HK-2 (cell line): ENCODE measurements at regions not wholly inside any gene's neighbourhood (a gene's known extent, or its start where the extent isn't known, plus 50 kb on each side); places are given as distances from the start of the nearest gene placed in this dataset.
"Not testable (repeated sequence)": the region's sequence is repeated elsewhere in the genome, so short reads cannot be mapped to it uniquely, and the experiment has no call there.

Experiments
- DNase-seq: peaks from one replicate; pipeline ENCODE4 v3.0.0-alpha.2; 2018; ENCODE audit not compliant: unreplicated experiment

GRCh38 chr10:23493711-23494110, 54.8 kb downstream of the OTUD1 start:
- no peak for DNase-seq

GRCh38 chr10:23496727-23497126, 57.9 kb downstream of the OTUD1 start:
- DNase-seq: no peak

DNA sequence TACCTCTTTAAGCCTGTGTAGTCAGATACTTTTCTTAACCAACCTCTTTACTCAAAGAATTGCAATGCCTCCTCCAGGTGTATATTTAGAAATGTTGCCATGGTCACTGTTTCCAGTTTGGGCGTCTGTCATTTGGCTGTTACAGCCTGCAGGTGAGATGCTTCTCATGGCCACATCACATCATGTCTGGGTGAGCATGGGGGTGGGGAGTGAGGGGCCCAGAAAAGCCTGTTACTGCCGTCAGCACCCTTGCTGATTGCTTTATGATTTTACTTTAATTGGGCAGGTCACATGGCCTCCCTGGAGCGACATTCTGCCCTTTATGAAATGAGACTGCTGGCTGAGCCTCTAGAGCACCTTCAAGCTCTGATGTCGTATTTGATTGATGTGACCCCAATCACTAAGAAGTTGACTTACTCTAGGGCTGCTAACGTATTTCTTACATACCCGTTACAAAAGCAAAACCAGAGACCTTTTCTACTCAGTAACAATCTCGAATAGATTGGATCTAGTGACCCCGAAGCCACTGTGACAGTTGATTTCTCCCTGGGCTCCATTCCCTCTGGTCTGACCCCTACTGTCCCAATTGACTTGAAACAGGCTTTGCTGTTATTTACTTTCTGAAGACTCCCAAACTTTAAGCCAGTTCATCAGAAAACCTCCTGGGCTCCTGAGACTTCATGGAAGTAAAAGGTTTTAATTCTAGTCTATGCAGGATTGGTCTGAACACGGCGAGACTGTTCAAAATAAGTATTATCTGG, 60.7 kb downstream of the OTUD1 start:
- DNase-seq: no peak

DNA sequence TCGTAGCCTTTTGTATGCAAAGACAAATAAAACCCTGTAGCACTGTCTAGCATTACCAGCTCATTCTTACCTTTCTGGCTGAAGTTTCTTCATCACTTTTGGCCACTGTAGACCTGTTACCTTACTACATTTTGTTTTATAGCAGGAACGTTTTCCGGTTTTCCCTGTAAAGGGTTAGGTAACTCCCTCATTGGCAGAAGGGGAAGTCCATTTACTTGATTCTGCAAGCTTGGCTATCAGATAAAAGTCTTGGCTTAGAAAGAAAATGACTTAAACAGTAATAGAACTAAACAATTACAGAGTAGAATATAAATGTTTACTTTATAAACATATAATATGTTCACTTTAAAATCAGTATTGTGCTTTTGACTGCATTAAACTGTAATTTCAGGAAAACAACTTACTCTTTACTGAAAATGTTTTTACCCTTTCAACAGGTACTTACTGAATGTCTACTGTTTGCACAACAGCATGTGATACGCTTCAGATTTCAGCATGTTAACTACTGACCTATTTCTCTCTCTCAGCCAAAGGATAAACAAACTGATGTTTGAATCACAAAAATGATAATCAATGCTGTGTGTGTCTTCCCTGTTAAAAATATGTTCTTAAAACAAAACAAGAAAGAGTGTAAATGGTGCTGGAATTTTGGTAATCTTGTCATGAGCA, 67.1 kb downstream of the OTUD1 start:
- DNase-seq: no peak

GRCh38 chr10:23512355-23513058, 73.6 kb downstream of the OTUD1 start:
- DNase-seq: peak; percentile 9

DNA sequence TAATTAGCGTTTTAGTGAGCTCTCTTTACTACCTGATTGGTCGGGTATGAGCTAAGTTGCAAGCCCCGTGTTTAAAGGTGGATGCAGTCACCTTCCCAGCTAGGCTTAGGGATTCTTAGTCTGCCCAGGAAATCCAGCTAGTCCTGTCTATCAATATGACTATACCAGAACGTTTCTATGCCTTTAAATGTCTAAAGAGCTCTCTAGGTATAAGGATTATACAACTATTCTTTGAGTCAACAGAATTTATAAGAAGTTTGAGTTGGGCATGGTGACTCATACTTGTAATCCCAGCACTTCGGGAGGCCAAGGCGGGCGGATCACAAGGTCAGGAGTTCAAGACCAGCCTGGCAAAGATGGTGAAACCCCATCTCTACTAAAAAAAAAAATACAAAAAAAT, 74.7 kb downstream of the OTUD1 start:
- not testable (repeated sequence) for DNase-seq

- no peak for DNase-seq
Measured at GRCh38 chr10:23514321-23514720, 75.4 kb downstream of the OTUD1 start.

- no peak for DNase-seq
Measured at GRCh38 chr10:23516530-23516929, 77.7 kb downstream of the OTUD1 start.

- DNase-seq: no peak
Measured at GRCh38 chr10:23517155-23517554, 78.3 kb downstream of the OTUD1 start.

GRCh38 chr10:23521735-23522134, 82.9 kb downstream of the OTUD1 start:
- DNase-seq: no peak

DNA sequence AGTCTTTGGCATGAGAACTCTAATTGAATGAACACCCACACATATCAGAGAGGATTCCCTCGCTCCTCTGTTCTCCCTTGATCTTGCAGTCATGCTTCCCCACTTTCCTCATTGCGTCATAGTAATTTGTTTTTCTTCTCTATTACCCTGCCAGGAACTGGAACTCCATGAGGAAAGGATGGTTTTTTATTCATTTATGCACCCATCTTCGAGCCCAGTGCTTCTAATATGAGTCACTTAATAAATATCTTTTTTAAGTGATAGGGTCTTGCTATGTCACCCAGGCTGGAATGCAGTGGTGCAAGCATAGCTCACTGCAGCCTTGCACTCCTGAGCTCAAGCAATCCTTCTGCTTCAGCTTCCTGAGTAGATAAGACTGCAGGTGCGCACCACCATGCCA, 83.5 kb downstream of the OTUD1 start:
- DNase-seq: no peak

DNA sequence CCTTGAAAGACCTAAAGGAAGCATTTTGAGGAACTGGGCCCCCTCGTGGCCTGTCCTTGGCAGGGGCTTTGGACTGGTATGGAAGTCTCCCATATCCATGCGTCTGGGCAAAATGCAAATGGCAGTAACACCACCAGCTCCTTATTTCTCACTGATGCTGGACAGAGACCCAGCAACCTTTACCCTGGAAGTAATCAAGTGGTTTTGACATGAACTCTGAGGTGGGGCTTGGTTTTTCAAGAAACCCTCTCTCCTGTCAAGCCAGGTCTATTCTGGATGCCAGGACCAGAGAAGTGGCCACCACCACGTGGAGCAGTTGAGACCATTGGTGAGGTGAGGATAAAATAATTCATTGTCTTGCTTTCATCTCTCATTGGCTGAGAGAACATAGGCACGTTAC, 84.4 kb downstream of the OTUD1 start:
- no peak for DNase-seq

- no peak for DNase-seq
Measured at GRCh38 chr10:23525406-23525805, 86.5 kb downstream of the OTUD1 start.

DNA sequence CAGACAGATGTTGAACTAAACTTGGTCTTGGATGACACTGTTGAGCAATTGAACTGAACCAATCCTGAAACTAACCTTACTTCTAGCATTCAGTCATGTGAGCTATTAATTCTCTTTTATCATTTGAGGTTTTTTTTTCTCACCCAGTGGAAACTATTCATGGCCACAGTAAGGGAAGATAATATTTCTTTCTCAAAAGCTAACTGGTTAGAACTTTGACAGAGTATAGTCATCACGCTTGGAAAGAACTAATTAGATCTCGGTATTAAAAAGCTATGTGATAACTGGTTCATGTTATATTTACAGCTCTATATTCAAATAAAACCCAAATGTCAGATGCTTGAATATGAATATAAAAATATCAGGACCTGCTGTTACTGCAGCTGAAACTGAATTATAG, 89.5 kb downstream of the OTUD1 start:
- DNase-seq: no peak

DNA sequence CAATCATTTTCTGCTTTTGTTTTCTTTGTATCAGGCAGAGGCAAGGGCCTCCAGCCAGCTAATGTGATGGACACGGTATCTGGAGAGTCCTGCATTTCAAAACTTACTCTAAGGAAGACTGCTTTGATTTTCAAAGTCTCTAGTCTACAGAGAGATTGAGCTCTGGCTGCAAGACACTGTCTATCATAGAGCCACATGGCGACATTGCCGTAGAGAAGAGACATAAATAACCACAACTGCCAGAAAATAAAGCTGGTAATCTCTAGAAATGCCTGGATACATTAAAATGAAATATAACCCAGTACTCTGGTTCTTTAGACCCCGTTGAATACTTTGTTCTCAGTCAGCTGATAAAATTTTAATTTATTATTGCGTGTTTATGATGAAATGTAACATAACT, 90.8 kb downstream of the OTUD1 start:
- DNase-seq: no peak

GRCh38 chr10:23530079-23530478, 91.2 kb downstream of the OTUD1 start:
- DNase-seq: no peak

DNA sequence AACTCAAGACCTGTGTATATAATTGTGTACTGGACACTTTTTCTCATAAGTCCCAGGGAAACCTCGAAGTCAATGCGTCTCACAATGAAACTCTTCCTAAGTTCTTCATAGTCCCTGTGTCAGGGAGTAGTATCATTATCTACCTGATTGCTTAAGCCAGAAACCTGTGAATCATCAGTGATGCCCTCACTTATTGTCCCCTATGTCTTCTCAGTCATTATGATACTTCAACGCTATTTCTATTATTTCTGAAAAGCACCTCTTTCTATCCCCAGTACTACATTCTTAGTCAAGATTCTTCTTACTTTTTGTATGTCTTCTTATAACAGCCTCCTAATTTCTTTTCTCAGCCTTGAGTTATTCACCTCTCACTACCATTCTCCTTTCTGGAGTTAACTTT, 94.3 kb downstream of the OTUD1 start:
- DNase-seq: no peak

- no peak for DNase-seq
Measured at GRCh38 chr10:23534326-23534725, 95.5 kb downstream of the OTUD1 start.

DNA sequence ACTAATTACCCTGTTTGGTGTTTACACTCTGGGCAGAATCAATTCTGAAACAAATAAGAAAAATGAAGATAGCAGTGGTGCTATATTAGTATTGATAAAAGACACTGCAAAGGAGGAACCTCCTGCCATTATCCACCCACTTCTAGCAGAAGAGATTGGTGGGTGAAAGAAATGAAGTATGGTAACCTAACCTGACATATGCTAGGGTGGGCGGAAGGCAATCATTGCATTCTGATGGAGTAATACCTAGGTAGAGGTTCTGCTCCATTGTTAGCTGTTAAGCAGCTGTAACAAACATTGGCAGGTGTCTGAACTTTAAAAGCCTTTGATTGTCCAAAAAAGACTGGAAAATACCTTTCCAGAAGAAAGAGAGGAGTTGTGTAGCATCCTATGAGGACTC, 95.9 kb downstream of the OTUD1 start:
- DNase-seq: no peak

GRCh38 chr10:23535381-23535780, 96.5 kb downstream of the OTUD1 start:
- DNase-seq: no peak

GRCh38 chr10:23538968-23539367, 100.1 kb downstream of the OTUD1 start:
- DNase-seq: no peak

DNA sequence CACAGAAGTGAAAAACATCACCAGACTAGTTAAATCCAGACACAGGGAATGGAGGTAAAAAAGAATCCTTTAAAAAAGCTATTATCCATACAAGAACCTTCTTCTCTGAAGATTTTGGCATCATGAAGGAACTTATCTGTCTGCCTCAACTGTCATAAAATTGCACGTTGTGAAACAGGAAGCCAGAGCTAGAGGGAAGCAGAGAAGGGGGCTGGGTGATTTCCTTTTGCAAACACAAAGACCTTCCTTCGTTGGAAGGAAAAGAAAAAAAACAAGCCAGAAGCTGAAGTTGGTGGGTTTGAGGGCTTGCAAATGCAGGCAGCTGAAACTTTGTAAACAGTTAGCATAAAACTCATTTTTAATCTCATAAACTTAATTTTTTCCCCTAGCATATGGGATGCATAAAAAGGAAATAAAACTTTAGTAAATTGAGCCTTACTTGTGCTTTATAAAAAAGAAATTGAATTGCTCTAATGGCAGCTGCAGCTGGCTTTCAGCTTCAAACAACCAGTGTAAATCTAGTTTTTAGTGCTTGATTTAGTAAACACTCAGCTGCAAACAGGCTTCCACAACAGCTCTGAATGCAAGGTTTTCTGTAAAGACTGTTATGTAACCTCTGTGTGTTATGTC, 101.6 kb downstream of the OTUD1 start:
- DNase-seq: no peak
